C4-2B (cell line): ENCODE measurements at regions not wholly inside any gene's neighbourhood (a gene's known extent, or its start where the extent isn't known, plus 50 kb on each side); places are given as distances from the start of the nearest gene placed in this dataset.

Experiments
- CTCF ChIP-seq: fragments of 450-650 bp; conservative IDR thresholded peaks from 2 replicates; pipeline ENCODE4 v1.5.1; 2017; ENCODE audit warnings: mild to moderate bottlenecking
- ZFX ChIP-seq: fragments of 450-650 bp; IDR thresholded peaks from 2 replicates; pipeline ENCODE4 v1.6.1; 2017

- TF ChIP-seq CTCF (no peak), ZFX (no peak)
Observed at GRCh38 chr6:126535595-126535994, 195.7 kb downstream of the CENPW start.
